ENCODE measurements at regions not wholly inside any gene's neighbourhood (a gene's known extent, or its start where the extent isn't known, plus 50 kb on each side); places are given as distances from the start of the nearest gene placed in this dataset.
A peak's percentile ranks its signal among the peaks of the same experiment; 100 is the strongest.

GRCh38 chrX:122026665-122027064 lies 979.3 kb downstream of the GLUD2 start:
- H3K4me3 ChIP-seq (replicated peaks; ENCODE audit: low read depth, low read length), result no peak overlapping the region
- no peak for DNase-seq (ENCODE audit: low read depth)
- no peak for TF ChIP-seq CTCF (IDR thresholded peaks at IDR 0.05; ENCODE audit: low read length, missing control alignments)

GRCh38 chrX:122046226-122046625 lies 998.8 kb downstream of the GLUD2 start:
- TF ChIP-seq CTCF (IDR thresholded peaks at IDR 0.05; ENCODE audit: low read length, missing control alignments), result no peak
- peak; percentile 36 for DNase-seq (ENCODE audit: low read depth)
- H3K4me3 ChIP-seq (replicated peaks; ENCODE audit: low read depth, low read length), result no peak overlapping the region

GRCh38 chrX:122046815-122047214 lies 999.4 kb downstream of the GLUD2 start:
- peak; percentile 7 for DNase-seq (ENCODE audit: low read depth)
- no peak overlapping the region for H3K4me3 ChIP-seq (replicated peaks; ENCODE audit: low read depth, low read length)
- TF ChIP-seq CTCF (IDR thresholded peaks at IDR 0.05; ENCODE audit: low read length, missing control alignments), result no peak

- no peak overlapping the region for H3K4me3 ChIP-seq (replicated peaks; ENCODE audit: low read depth, low read length)
- DNase-seq (ENCODE audit: low read depth), result peak; percentile 18
- no peak for TF ChIP-seq CTCF (IDR thresholded peaks at IDR 0.05; ENCODE audit: low read length, missing control alignments)
These were observed 999.9 kb downstream of the GLUD2 start for GRCh38 chrX:122047261-122047660.

- no peak for TF ChIP-seq CTCF (IDR thresholded peaks at IDR 0.05; ENCODE audit: low read length, missing control alignments)
- H3K4me3 ChIP-seq (replicated peaks; ENCODE audit: low read depth, low read length), result no peak overlapping the region
- DNase-seq (ENCODE audit: low read depth), result no peak
These were observed 1008.0 kb downstream of the GLUD2 start for GRCh38 chrX:122055460-122055859.

- no peak for TF ChIP-seq CTCF (IDR thresholded peaks at IDR 0.05; ENCODE audit: low read length, missing control alignments)
- no peak for DNase-seq (ENCODE audit: low read depth)
- H3K4me3 ChIP-seq (replicated peaks; ENCODE audit: low read depth, low read length), result no peak overlapping the region
These were observed 1008.7 kb downstream of the GLUD2 start for GRCh38 chrX:122055979-122056715.

GRCh38 chrX:122076241-122076640 lies 1028.8 kb downstream of the GLUD2 start:
- no peak overlapping the region for H3K4me3 ChIP-seq (replicated peaks; ENCODE audit: low read depth, low read length)
- TF ChIP-seq CTCF (IDR thresholded peaks at IDR 0.05; ENCODE audit: low read length, missing control alignments), result no peak
- DNase-seq (ENCODE audit: low read depth), result no peak

All from fibroblast of pulmonary artery (primary cell).